GM23338 (cell line): ENCODE measurements at regions not wholly inside any gene's neighbourhood (a gene's known extent, or its start where the extent isn't known, plus 50 kb on each side); places are given as distances from the start of the nearest gene placed in this dataset.
A peak's percentile ranks its signal among the peaks of the same experiment; 100 is the strongest.

Source experiments
- ATAC-seq: fragments of 200-7000 bp; cut with Tn5 transposase; 3 replicates; pipeline ENCODE4 v1.9.1; 2020
- DNase-seq: peaks from one replicate; pipeline ENCODE4 v3.0.0-alpha.2; 2015; ENCODE audit warnings: low spot score
- H2AFZ ChIP-seq: fragments of 200-600 bp; sonication (generic); 2 replicates; pipeline ENCODE4 v1.8.0; 2016; ENCODE audit warnings: antibody characterized with exemption, mild to moderate bottlenecking, moderate library complexity
- H3F3A ChIP-seq: fragments of 200-600 bp; sonication (generic); replicated peaks from 2 replicates; pipeline ENCODE4 v1.8.0; 2017; ENCODE audit warnings: antibody characterized with exemption, mixed run types, low read depth
- H3K27ac ChIP-seq: fragments of 200-600 bp; sonication (generic); 2 replicates; pipeline ENCODE4 v1.6.1; 2016; ENCODE audit warnings: low read depth
- H3K27me3 ChIP-seq: fragments of 200-600 bp; sonication (generic); 2 replicates; pipeline ENCODE4 v1.8.0; 2016; ENCODE audit warnings: mild to moderate bottlenecking, mixed run types, moderate library complexity; ENCODE audit not compliant: insufficient read depth
- H3K36me3 ChIP-seq: fragments of 200-600 bp; sonication (generic); 2 replicates; pipeline ENCODE4 v1.8.0; 2016; ENCODE audit warnings: mild to moderate bottlenecking; ENCODE audit not compliant: insufficient read depth
- H3K4me1 ChIP-seq: fragments of 200-600 bp; sonication (generic); 2 replicates; pipeline ENCODE4 v1.8.0; 2016; ENCODE audit warnings: mild to moderate bottlenecking, moderate library complexity; ENCODE audit not compliant: insufficient read depth
- H3K4me2 ChIP-seq: fragments of 200-600 bp; sonication (generic); 2 replicates; pipeline ENCODE4 v1.7.1; 2017; ENCODE audit warnings: mixed run types
- H3K4me3 ChIP-seq: fragments of 200-600 bp; sonication (generic); 2 replicates; pipeline ENCODE4 v1.6.1; 2016; ENCODE audit warnings: mixed run types
- H3K79me2 ChIP-seq: fragments of 200-600 bp; sonication (generic); replicated peaks from 2 replicates; pipeline ENCODE4 v1.8.0; 2017; ENCODE audit warnings: mild to moderate bottlenecking; ENCODE audit not compliant: insufficient read depth
- H3K9me2 ChIP-seq: fragments of 200-600 bp; sonication (generic); 2 replicates; pipeline ENCODE4 v1.8.0; 2017; ENCODE audit not compliant: insufficient read depth
- H4K20me1 ChIP-seq: fragments of 200-600 bp; sonication (generic); replicated peaks from 2 replicates; pipeline ENCODE4 v1.8.0; 2017; ENCODE audit warnings: mild to moderate bottlenecking; ENCODE audit not compliant: insufficient read depth
- H3K27ac Mint-ChIP-seq: 2 replicates; pipeline ENCODE4 v1.8.0; 2020; ENCODE audit warnings: inconsistent platforms, mild to moderate bottlenecking, moderate library complexity, mixed read lengths
- H3K27me3 Mint-ChIP-seq: 3 replicates; pipeline ENCODE4 v1.8.0; 2022; ENCODE audit warnings: low read depth, mild to moderate bottlenecking, moderate library complexity, mixed read lengths, inconsistent platforms; ENCODE audit not compliant: insufficient read depth, poor library complexity
- H3K36me3 Mint-ChIP-seq: 3 replicates; pipeline ENCODE4 v1.8.0; 2021; ENCODE audit warnings: low read depth, mild to moderate bottlenecking, inconsistent platforms, moderate library complexity, mixed read lengths
- H3K4me1 Mint-ChIP-seq: 3 replicates; pipeline ENCODE4 v1.8.0; 2020; ENCODE audit warnings: mild to moderate bottlenecking, inconsistent platforms, mixed read lengths
- H3K4me3 Mint-ChIP-seq: 3 replicates; pipeline ENCODE4 v1.8.0; 2021; ENCODE audit warnings: moderate library complexity, mild to moderate bottlenecking, inconsistent platforms, mixed read lengths
- H3K9me3 Mint-ChIP-seq: 3 replicates; pipeline ENCODE4 v1.8.0; 2020; ENCODE audit warnings: moderate library complexity, mild to moderate bottlenecking, inconsistent platforms, mixed read lengths
- CREB1 ChIP-seq: fragments of 250-450 bp; sonication (Bioruptor Pico); IDR thresholded peaks from 2 replicates; pipeline ENCODE4 v1.5.0; 2020; ENCODE audit warnings: low read depth, mild to moderate bottlenecking, moderate library complexity
- ETS1 ChIP-seq: IDR thresholded peaks from 2 replicates; pipeline ENCODE4 v1.6.1; 2016; ENCODE audit warnings: antibody characterized with exemption
- EZH2 ChIP-seq: fragments of 200-600 bp; sonication (generic); IDR thresholded peaks from one replicate; pipeline ENCODE4 v1.8.0; 2017; ENCODE audit warnings: antibody characterized with exemption, mild to moderate bottlenecking, low read depth; ENCODE audit not compliant: unreplicated experiment
- EZH2phosphoT487 ChIP-seq: fragments of 200-600 bp; sonication (generic); IDR thresholded peaks from one replicate; pipeline ENCODE4 v1.8.1; 2018; ENCODE audit warnings: antibody characterized with exemption; ENCODE audit not compliant: unreplicated experiment
- NANOG ChIP-seq: IDR thresholded peaks from 2 replicates; pipeline ENCODE4 v1.6.1; 2016; ENCODE audit warnings: antibody characterized with exemption, borderline replicate concordance
- POLR2AphosphoS5 ChIP-seq: IDR thresholded peaks from 2 replicates; pipeline ENCODE4 v1.6.1; 2016; ENCODE audit warnings: antibody characterized with exemption, low read depth
- REST ChIP-seq: IDR thresholded peaks from one replicate; pipeline ENCODE4 v1.6.1; 2018; ENCODE audit warnings: antibody characterized with exemption; ENCODE audit not compliant: unreplicated experiment
- STAT1 ChIP-seq: IDR thresholded peaks from one replicate; pipeline ENCODE4 v1.6.1; 2016; ENCODE audit warnings: antibody characterized with exemption; ENCODE audit not compliant: unreplicated experiment
- ZNF114 ChIP-seq: fragments of 250-450 bp; sonication (Bioruptor Pico); IDR thresholded peaks from 2 replicates; pipeline ENCODE4 v1.5.0; 2020; ENCODE audit warnings: mild to moderate bottlenecking, moderate library complexity
- TF ChIP-seq, protein P1 (sequence below), 2 experiments: fragments of 200-600 bp in 1 of 2; sonication (generic) in 1 of 2; conservative IDR thresholded peaks; 2 replicates each; pipeline versions ENCODE4 v1.5.1 to v1.6.1; 2016 to 2017; ENCODE audit warnings: antibody characterized with exemption in 2 of 2, low read depth in 2 of 2, mild to moderate bottlenecking in 2 of 2, moderate library complexity in 1 of 2

GRCh38 chr4:135739354-135739753 lies 1537.8 kb upstream of the PABPC4L start:
- Histone ChIP-seq H3K4me2 (no peak overlapping the region), H3K27me3 (no peaks in the 10 kb centered on the region), H2AFZ (no peak overlapping the region), H3K9me2 (no peaks in the 10 kb centered on the region), H3K36me3 (no peaks in the 10 kb centered on the region), H3K27ac (no peak overlapping the region), H3F3A (no peaks in the 10 kb centered on the region), H4K20me1 (no peaks in the 10 kb centered on the region), H3K4me1 (0 out of 2 replicates have a peak, but pooled peaks cover 6% of the 10 kb centered on the region), H3K79me2 (no peaks in the 10 kb centered on the region), H3K4me3 (no peak overlapping the region)
- ATAC-seq (no peak), DNase-seq (no peak)
- H3K27me3 Mint-ChIP-seq = no peaks in the 10 kb centered on the region
- H3K9me3 Mint-ChIP-seq = no peaks in the 10 kb centered on the region
- H3K4me3 Mint-ChIP-seq = no peak overlapping the region
- TF ChIP-seq ZNF114 (CRISPR knock-in tag) (no peak), REST (no peak), CREB1 (CRISPR knock-in tag) (no peak), EZH2phosphoT487 (no peak), NANOG (no peak), ETS1 (no peak), POLR2AphosphoS5 (no peak)
- TF ChIP-seq, protein P1, sequence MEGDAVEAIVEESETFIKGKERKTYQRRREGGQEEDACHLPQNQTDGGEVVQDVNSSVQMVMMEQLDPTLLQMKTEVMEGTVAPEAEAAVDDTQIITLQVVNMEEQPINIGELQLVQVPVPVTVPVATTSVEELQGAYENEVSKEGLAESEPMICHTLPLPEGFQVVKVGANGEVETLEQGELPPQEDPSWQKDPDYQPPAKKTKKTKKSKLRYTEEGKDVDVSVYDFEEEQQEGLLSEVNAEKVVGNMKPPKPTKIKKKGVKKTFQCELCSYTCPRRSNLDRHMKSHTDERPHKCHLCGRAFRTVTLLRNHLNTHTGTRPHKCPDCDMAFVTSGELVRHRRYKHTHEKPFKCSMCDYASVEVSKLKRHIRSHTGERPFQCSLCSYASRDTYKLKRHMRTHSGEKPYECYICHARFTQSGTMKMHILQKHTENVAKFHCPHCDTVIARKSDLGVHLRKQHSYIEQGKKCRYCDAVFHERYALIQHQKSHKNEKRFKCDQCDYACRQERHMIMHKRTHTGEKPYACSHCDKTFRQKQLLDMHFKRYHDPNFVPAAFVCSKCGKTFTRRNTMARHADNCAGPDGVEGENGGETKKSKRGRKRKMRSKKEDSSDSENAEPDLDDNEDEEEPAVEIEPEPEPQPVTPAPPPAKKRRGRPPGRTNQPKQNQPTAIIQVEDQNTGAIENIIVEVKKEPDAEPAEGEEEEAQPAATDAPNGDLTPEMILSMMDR (conservative IDR thresholded peaks at IDR 0.05; ENCODE audit: low read depth in 2 of 2) = no peak
- H3K4me1 Mint-ChIP-seq = peaks cover 8% of the 10 kb centered on the region; the same call in 2 of the 3 replicates
- H3K36me3 Mint-ChIP-seq = no peaks in the 10 kb centered on the region
- H3K27ac Mint-ChIP-seq = peak overlapping the region; percentile 59; the same call in 1 of the 2 replicates

- no peak overlapping the region for H3K4me2 ChIP-seq
- ATAC-seq = no peak
- H3K36me3 Mint-ChIP-seq = no peaks in the 10 kb centered on the region
- TF ChIP-seq CREB1 (CRISPR knock-in tag) = no peak
- TF ChIP-seq ETS1 = no peak
- TF ChIP-seq, protein P1 (conservative IDR thresholded peaks at IDR 0.05; ENCODE audit: low read depth in 2 of 2) = no peak
- TF ChIP-seq STAT1 = no peak
- TF ChIP-seq EZH2 = no peak
- no peak for TF ChIP-seq ZNF114 (CRISPR knock-in tag)
- TF ChIP-seq POLR2AphosphoS5 = no peak
- H3K79me2 ChIP-seq = no peaks in the 10 kb centered on the region
- H3K4me1 ChIP-seq = 0 out of 2 replicates have a peak, but pooled peaks cover 6% of the 10 kb centered on the region
- H3K9me2 ChIP-seq = no peaks in the 10 kb centered on the region
- H3K4me1 Mint-ChIP-seq = no peaks in the 10 kb centered on the region
- H2AFZ ChIP-seq = no peak overlapping the region
- H3K36me3 ChIP-seq = no peaks in the 10 kb centered on the region
- no peaks in the 10 kb centered on the region for H3K9me3 Mint-ChIP-seq
- no peak for DNase-seq
- H3K27me3 Mint-ChIP-seq = no peaks in the 10 kb centered on the region
- no peaks in the 10 kb centered on the region for H3K27me3 ChIP-seq
- no peak overlapping the region for H3K4me3 Mint-ChIP-seq
- no peaks in the 10 kb centered on the region for H3F3A ChIP-seq
- no peak overlapping the region for H3K27ac Mint-ChIP-seq
- no peak overlapping the region for H3K27ac ChIP-seq
- no peak overlapping the region for H3K4me3 ChIP-seq
- H4K20me1 ChIP-seq = no peaks in the 10 kb centered on the region
These were observed 1533.9 kb upstream of the PABPC4L start for GRCh38 chr4:135735512-135735911.
